H9 (cell line): ENCODE measurements at regions not wholly inside any gene's neighbourhood (a gene's known extent, or its start where the extent isn't known, plus 50 kb on each side); places are given as distances from the start of the nearest gene placed in this dataset.

Experiments
- DNase-seq: peaks from one replicate; pipeline ENCODE4 v3.0.0-alpha.2; 2017
- H2AFZ ChIP-seq: one replicate; pipeline ENCODE4 v1.6.1; 2013; ENCODE audit warnings: mild to moderate bottlenecking, low read length, control low read depth, moderate library complexity
- H2AK5ac ChIP-seq: 2 replicates; pipeline ENCODE4 v1.6.1; 2013; ENCODE audit warnings: low read length, control low read depth, mixed read lengths; ENCODE audit not compliant: insufficient read length
- H2BK120ac ChIP-seq: one replicate; pipeline ENCODE4 v1.6.1; 2013; ENCODE audit warnings: low read depth, mild to moderate bottlenecking, low read length, control low read depth, inconsistent platforms; ENCODE audit not compliant: poor library complexity, severe bottlenecking
- H2BK12ac ChIP-seq: 2 replicates; pipeline ENCODE4 v1.6.1; 2013; ENCODE audit warnings: low read length, control low read depth, mixed read lengths, low read depth; ENCODE audit not compliant: insufficient read length
- H2BK15ac ChIP-seq: 2 replicates; pipeline ENCODE4 v1.6.1; 2013; ENCODE audit warnings: low read depth, low read length, control low read depth
- H2BK20ac ChIP-seq: one replicate; pipeline ENCODE4 v1.6.1; 2013; ENCODE audit warnings: low read depth, mild to moderate bottlenecking, low read length, control low read depth, inconsistent platforms; ENCODE audit not compliant: poor library complexity, severe bottlenecking
- H2BK5ac ChIP-seq: 2 replicates; pipeline ENCODE4 v1.6.1; 2013; ENCODE audit warnings: low read length, control low read depth, mixed read lengths; ENCODE audit not compliant: insufficient read length
- H3K14ac ChIP-seq: 2 replicates; pipeline ENCODE4 v1.6.1; 2013; ENCODE audit warnings: low read length, control low read depth; ENCODE audit not compliant: insufficient read depth
- H3K18ac ChIP-seq: 2 replicates; pipeline ENCODE4 v1.6.1; 2013; ENCODE audit warnings: low read depth, mild to moderate bottlenecking, mixed read lengths, low read length, control low read depth; ENCODE audit not compliant: insufficient read length
- H3K23ac ChIP-seq: 2 replicates; pipeline ENCODE4 v1.6.1; 2013; ENCODE audit warnings: low read length, control low read depth, mixed read lengths, low read depth; ENCODE audit not compliant: insufficient read length
- H3K23me2 ChIP-seq: 2 replicates; pipeline ENCODE4 v1.6.1; 2013; ENCODE audit warnings: low read depth, mild to moderate bottlenecking, mixed read lengths, low read length, control low read depth; ENCODE audit not compliant: insufficient read length, poor library complexity, severe bottlenecking
- H3K27ac ChIP-seq: 2 replicates; pipeline ENCODE4 v1.5.1; 2013; ENCODE audit warnings: low read length, control low read depth, mixed read lengths, low read depth; ENCODE audit not compliant: insufficient read length
- H3K27me3 ChIP-seq: 2 replicates; pipeline ENCODE4 v1.6.1; 2013; ENCODE audit warnings: low read length, control low read depth, inconsistent platforms; ENCODE audit not compliant: insufficient read depth
- H3K4ac ChIP-seq: 2 replicates; pipeline ENCODE4 v1.6.1; 2013; ENCODE audit warnings: low read depth, mild to moderate bottlenecking, control low read depth, inconsistent platforms, low read length, moderate library complexity
- H3K4me1 ChIP-seq: 2 replicates; pipeline ENCODE4 v1.6.1; 2013; ENCODE audit warnings: low read length, control low read depth, inconsistent platforms; ENCODE audit not compliant: insufficient read depth
- H3K4me2 ChIP-seq: 2 replicates; pipeline ENCODE4 v1.6.1; 2013; ENCODE audit warnings: low read length, control low read depth, mixed read lengths; ENCODE audit not compliant: insufficient read length, insufficient read depth
- H3K56ac ChIP-seq: 2 replicates; pipeline ENCODE4 v1.6.1; 2013; ENCODE audit warnings: low read depth, mild to moderate bottlenecking, mixed read lengths, low read length, control low read depth; ENCODE audit not compliant: insufficient read length
- H3K79me1 ChIP-seq: 2 replicates; pipeline ENCODE4 v1.6.1; 2013; ENCODE audit warnings: low read depth, mild to moderate bottlenecking, moderate library complexity, low read length, control low read depth, inconsistent platforms; ENCODE audit not compliant: insufficient read depth, poor library complexity, severe bottlenecking
- H3K79me2 ChIP-seq: 2 replicates; pipeline ENCODE4 v1.6.1; 2013; ENCODE audit warnings: low read length, control low read depth, inconsistent platforms; ENCODE audit not compliant: insufficient read depth
- H3K9ac ChIP-seq: 2 replicates; pipeline ENCODE4 v1.6.1; 2013; ENCODE audit warnings: low read length, control low read depth, mixed read lengths; ENCODE audit not compliant: insufficient read length; ENCODE audit errors: extremely low read depth
- H3K9me3 ChIP-seq: one replicate; pipeline ENCODE4 v1.6.1; 2013; ENCODE audit warnings: low read depth, low read length, inconsistent platforms; ENCODE audit not compliant: control insufficient read depth
- H3T11ph ChIP-seq: one replicate; pipeline ENCODE4 v1.6.1; 2013; ENCODE audit warnings: mild to moderate bottlenecking, low read length, control low read depth, inconsistent platforms
- H4K20me1 ChIP-seq: one replicate; pipeline ENCODE4 v1.6.1; 2013; ENCODE audit not compliant: control insufficient read depth, insufficient read length, insufficient read depth
- H4K5ac ChIP-seq: 2 replicates; pipeline ENCODE4 v1.6.1; 2013; ENCODE audit warnings: low read depth, mild to moderate bottlenecking, mixed read lengths, low read length, control low read depth; ENCODE audit not compliant: insufficient read length
- H4K8ac ChIP-seq: replicated peaks from 2 replicates; pipeline ENCODE4 v1.6.1; 2013; ENCODE audit warnings: low read length, control low read depth, mixed read lengths, low read depth; ENCODE audit not compliant: insufficient read length
- H4K91ac ChIP-seq: 2 replicates; pipeline ENCODE4 v1.6.1; 2013; ENCODE audit warnings: low read depth, mild to moderate bottlenecking, moderate library complexity, mixed read lengths, low read length, control low read depth; ENCODE audit not compliant: insufficient read length
- H3K27ac Mint-ChIP-seq, 3 experiments: 2 replicates in 2 of 3; 3 replicates in 1 of 3; pipeline ENCODE4 v1.8.0; 2020 to 2021; ENCODE audit warnings: mixed read lengths in 3 of 3, mild to moderate bottlenecking in 1 of 3, moderate library complexity in 1 of 3
- H3K27me3 Mint-ChIP-seq: 2 replicates; pipeline ENCODE4 v1.8.0; 2021; ENCODE audit warnings: low read depth, mild to moderate bottlenecking, moderate library complexity, mixed read lengths
- H3K36me3 Mint-ChIP-seq, 3 experiments: 2 replicates in 2 of 3; 3 replicates in 1 of 3; pipeline ENCODE4 v1.8.0; 2020 to 2021; ENCODE audit warnings: low read depth in 3 of 3, mixed read lengths in 3 of 3; ENCODE audit not compliant: insufficient read depth in 1 of 3
- H3K4me1 Mint-ChIP-seq, 2 experiments: 2 replicates each; pipeline ENCODE4 v1.8.0; 2020; ENCODE audit warnings: mixed read lengths in 2 of 2
- H3K4me3 Mint-ChIP-seq, 2 experiments: 2 replicates in 1 of 2; 3 replicates in 1 of 2; pipeline ENCODE4 v1.8.0; 2020 to 2021; ENCODE audit warnings: mild to moderate bottlenecking in 2 of 2, mixed read lengths in 2 of 2, moderate library complexity in 1 of 2
- H3K9me3 Mint-ChIP-seq, 2 experiments: 2 replicates in 1 of 2; 3 replicates in 1 of 2; pipeline ENCODE4 v1.8.0; 2020; ENCODE audit warnings: mild to moderate bottlenecking in 2 of 2, mixed read lengths in 2 of 2, moderate library complexity in 1 of 2
- WGBS: extraction: QIAGEN DNeasy Blood & Tissue Kit; methylation state at CpG from one replicate; pipeline ENCODE4 v1.1.7; 2013; ENCODE audit warnings: missing lambda C conversion rate, low lambda C conversion rate, mixed read lengths; ENCODE audit not compliant: insufficient read length; ENCODE audit errors: extremely low coverage; 5-methylcytosine and 5-hydroxymethylcytosine counted together
- TF ChIP-seq, protein P1 (sequence below): fragments of 200-600 bp; sonication (generic); conservative IDR thresholded peaks from 3 replicates; pipeline ENCODE4 v1.8.0; 2021; ENCODE audit warnings: antibody characterized with exemption, mild to moderate bottlenecking

DNA sequence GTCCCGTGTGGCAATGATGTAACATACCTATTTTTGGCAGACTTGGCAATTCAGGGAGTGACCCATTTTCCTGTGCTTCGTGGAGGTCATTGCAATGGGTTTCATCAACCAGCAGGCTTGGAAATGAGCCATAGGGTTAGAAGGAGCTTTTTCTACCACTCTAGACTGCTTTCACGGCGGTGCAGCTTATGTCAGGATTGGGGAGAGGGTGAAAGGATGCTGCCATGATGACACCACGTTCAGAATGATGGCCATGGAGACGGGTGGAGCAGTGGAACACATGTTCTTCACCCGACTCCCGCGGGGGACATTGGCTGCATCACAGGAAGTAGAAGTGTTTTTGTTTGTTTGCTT, 220.2 kb downstream of the EMX2 start:
- no peak overlapping the region for H2AFZ ChIP-seq
- no peak overlapping the region for H2BK5ac ChIP-seq
- WGBS: no CpG with 5 or more reads among the region's 9 CpGs
- H3K18ac ChIP-seq: no peak overlapping the region
- no peak overlapping the region for H3K4me2 ChIP-seq
- H3K56ac ChIP-seq: no peak overlapping the region
- Mint-ChIP-seq H3K27ac (peak overlapping the region in 1 of 3 experiments; percentile 71; a peak in 2 of 7 replicates), H3K27me3 (peaks cover 8% of the 10 kb centered on the region), H3K36me3 (no peaks in the 10 kb centered on the region; a peak in 1 of 7 replicates), H3K4me3 (no peak overlapping the region), H3K4me1 (peaks cover 6 to 9% of the 10 kb centered on the region in 2 experiments), H3K9me3 (no peaks in the 10 kb centered on the region)
- no peak overlapping the region for H2BK12ac ChIP-seq
- H4K20me1 ChIP-seq: no peaks in the 10 kb centered on the region
- H3K23ac ChIP-seq: no peak overlapping the region
- H2BK120ac ChIP-seq: no peak overlapping the region
- no peak overlapping the region for H3K4ac ChIP-seq
- no peaks in the 10 kb centered on the region for H3K23me2 ChIP-seq
- H3K79me1 ChIP-seq: no peaks in the 10 kb centered on the region
- H3K9me3 ChIP-seq: no peaks in the 10 kb centered on the region
- no peaks in the 10 kb centered on the region for H3K27me3 ChIP-seq
- no peak overlapping the region for H2AK5ac ChIP-seq
- no peaks in the 10 kb centered on the region for H3K79me2 ChIP-seq
- H4K8ac ChIP-seq: no peak overlapping the region
- no peak overlapping the region for H4K91ac ChIP-seq
- no peak overlapping the region for H4K5ac ChIP-seq
- no peak overlapping the region for H3T11ph ChIP-seq
- H3K14ac ChIP-seq: no peak overlapping the region
- H3K4me1 ChIP-seq: no peaks in the 10 kb centered on the region
- no peak for DNase-seq
- H2BK20ac ChIP-seq: no peak overlapping the region
- H3K9ac ChIP-seq: no peak overlapping the region
- no peak overlapping the region for H3K27ac ChIP-seq
- no peak overlapping the region for H2BK15ac ChIP-seq
- TF ChIP-seq, protein P1, sequence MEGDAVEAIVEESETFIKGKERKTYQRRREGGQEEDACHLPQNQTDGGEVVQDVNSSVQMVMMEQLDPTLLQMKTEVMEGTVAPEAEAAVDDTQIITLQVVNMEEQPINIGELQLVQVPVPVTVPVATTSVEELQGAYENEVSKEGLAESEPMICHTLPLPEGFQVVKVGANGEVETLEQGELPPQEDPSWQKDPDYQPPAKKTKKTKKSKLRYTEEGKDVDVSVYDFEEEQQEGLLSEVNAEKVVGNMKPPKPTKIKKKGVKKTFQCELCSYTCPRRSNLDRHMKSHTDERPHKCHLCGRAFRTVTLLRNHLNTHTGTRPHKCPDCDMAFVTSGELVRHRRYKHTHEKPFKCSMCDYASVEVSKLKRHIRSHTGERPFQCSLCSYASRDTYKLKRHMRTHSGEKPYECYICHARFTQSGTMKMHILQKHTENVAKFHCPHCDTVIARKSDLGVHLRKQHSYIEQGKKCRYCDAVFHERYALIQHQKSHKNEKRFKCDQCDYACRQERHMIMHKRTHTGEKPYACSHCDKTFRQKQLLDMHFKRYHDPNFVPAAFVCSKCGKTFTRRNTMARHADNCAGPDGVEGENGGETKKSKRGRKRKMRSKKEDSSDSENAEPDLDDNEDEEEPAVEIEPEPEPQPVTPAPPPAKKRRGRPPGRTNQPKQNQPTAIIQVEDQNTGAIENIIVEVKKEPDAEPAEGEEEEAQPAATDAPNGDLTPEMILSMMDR: no peak
